ENCODE measurements at regions not wholly inside any gene's neighbourhood (a gene's known extent, or its start where the extent isn't known, plus 50 kb on each side); places are given as distances from the start of the nearest gene placed in this dataset.

GRCh38 chr2:19027626-19028025 is 330.8 kb downstream of the OSR1 start:
- TF ChIP-seq CTCF (IDR thresholded peaks at IDR 0.05; ENCODE audit: low read depth, low read length), result no peak
- TF ChIP-seq EZH2phosphoT487 (IDR thresholded peaks at IDR 0.05; ENCODE audit: low read depth), result no peak
